ENCODE measurements at regions not wholly inside any gene's neighbourhood (a gene's known extent, or its start where the extent isn't known, plus 50 kb on each side); places are given as distances from the start of the nearest gene placed in this dataset.
A peak's percentile ranks its signal among the peaks of the same experiment; 100 is the strongest.
"Not testable (repeated sequence)": the region's sequence is repeated elsewhere in the genome, so short reads cannot be mapped to it uniquely, and the experiment has no call there.

- H3K4me3 ChIP-seq (ENCODE audit: low read depth, low read length): no peak overlapping the region
- TF ChIP-seq, protein P1, sequence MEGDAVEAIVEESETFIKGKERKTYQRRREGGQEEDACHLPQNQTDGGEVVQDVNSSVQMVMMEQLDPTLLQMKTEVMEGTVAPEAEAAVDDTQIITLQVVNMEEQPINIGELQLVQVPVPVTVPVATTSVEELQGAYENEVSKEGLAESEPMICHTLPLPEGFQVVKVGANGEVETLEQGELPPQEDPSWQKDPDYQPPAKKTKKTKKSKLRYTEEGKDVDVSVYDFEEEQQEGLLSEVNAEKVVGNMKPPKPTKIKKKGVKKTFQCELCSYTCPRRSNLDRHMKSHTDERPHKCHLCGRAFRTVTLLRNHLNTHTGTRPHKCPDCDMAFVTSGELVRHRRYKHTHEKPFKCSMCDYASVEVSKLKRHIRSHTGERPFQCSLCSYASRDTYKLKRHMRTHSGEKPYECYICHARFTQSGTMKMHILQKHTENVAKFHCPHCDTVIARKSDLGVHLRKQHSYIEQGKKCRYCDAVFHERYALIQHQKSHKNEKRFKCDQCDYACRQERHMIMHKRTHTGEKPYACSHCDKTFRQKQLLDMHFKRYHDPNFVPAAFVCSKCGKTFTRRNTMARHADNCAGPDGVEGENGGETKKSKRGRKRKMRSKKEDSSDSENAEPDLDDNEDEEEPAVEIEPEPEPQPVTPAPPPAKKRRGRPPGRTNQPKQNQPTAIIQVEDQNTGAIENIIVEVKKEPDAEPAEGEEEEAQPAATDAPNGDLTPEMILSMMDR (IDR thresholded peaks at IDR 0.05; ENCODE audit: control insufficient read depth, extremely low read depth, insufficient read depth): no peak
- DNase-seq (ENCODE audit: low read depth): no peak
Observed at GRCh38 chr14:22106700-22107697, 433.4 kb upstream of the OR4E1 start.

GRCh38 chr14:22105624-22106006 is 432.0 kb upstream of the OR4E1 start:
- H3K4me3 ChIP-seq (ENCODE audit: low read depth, low read length): no peak overlapping the region
- no peak for DNase-seq (ENCODE audit: low read depth)
- TF ChIP-seq, protein P1 (IDR thresholded peaks at IDR 0.05; ENCODE audit: control insufficient read depth, extremely low read depth, insufficient read depth): no peak

GRCh38 chr14:22105006-22105623 is 431.5 kb upstream of the OR4E1 start:
- no peak overlapping the region for H3K4me3 ChIP-seq (ENCODE audit: low read depth, low read length)
- DNase-seq (ENCODE audit: low read depth): no peak
- TF ChIP-seq, protein P1 (IDR thresholded peaks at IDR 0.05; ENCODE audit: control insufficient read depth, extremely low read depth, insufficient read depth): no peak

DNA sequence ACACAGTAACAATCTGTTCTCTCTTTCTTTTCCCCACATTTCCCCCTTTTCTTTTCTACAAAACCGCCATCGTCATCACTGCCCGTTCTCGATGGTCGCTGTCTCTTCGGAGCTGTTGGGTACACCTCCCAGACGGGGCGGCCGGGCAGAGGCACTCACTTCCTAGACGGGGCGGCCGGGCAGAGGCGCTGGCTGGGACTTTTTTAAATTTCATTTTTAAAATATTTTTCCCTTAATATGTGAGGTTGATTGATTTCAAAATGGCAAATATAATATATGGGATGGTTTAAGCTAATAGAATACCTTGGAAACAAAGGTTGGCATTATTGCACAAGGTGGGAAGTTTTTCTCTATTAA is 427.1 kb upstream of the OR4E1 start:
- H3K4me3 ChIP-seq (ENCODE audit: low read depth, low read length); DNase-seq (ENCODE audit: low read depth): not testable (repeated sequence)

- DNase-seq (ENCODE audit: low read depth): peak; percentile 69
- no peak overlapping the region for H3K4me3 ChIP-seq (ENCODE audit: low read depth, low read length)
- TF ChIP-seq, protein P1 (IDR thresholded peaks at IDR 0.05; ENCODE audit: control insufficient read depth, extremely low read depth, insufficient read depth): peak; percentile 99
Observed at GRCh38 chr14:22099942-22100763, 426.5 kb upstream of the OR4E1 start.

GRCh38 chr14:22098435-22098834 is 424.8 kb upstream of the OR4E1 start:
- H3K4me3 ChIP-seq (ENCODE audit: low read depth, low read length): no peak overlapping the region
- TF ChIP-seq, protein P1 (IDR thresholded peaks at IDR 0.05; ENCODE audit: control insufficient read depth, extremely low read depth, insufficient read depth): no peak
- no peak for DNase-seq (ENCODE audit: low read depth)

Measured in LNCaP clone FGC (cell line).